ENCODE measurements at regions not wholly inside any gene's neighbourhood (a gene's known extent, or its start where the extent isn't known, plus 50 kb on each side); places are given as distances from the start of the nearest gene placed in this dataset.

DNA sequence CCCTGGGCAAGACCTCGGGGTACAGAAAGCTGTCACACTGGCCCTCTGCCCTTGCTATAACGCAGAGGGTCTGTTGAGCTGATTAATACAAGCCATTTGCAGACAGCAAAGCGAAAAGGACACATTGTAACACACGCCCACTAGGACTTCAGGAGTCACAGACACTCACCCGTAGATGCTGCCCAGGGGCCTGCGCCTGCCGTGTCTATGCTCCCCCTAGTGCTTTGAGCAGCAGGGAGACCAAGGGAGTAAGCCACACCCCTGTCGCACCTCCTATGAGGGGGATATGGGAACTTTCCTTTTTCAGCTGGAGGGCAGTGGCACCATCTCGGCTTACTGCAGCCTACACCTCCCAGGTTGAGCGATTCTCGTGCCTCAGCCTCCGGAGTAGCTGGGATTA is 1930.2 kb downstream of the OLFM4 start:
- Histone ChIP-seq H3K79me2 (ENCODE audit: control insufficient read depth in 1 of 2, insufficient read depth in 2 of 2, low read length in 2 of 2) (no peaks in the 10 kb centered on the region), H3K4me3 (ENCODE audit: extremely low read depth in 1 of 4, insufficient read depth in 2 of 4, low read depth in 3 of 4, low read length in 4 of 4) (no peak overlapping the region), H3K4ac (replicated peaks; ENCODE audit: insufficient read length, low read depth, low read length) (no peak overlapping the region), H2AFZ (ENCODE audit: low read length) (peak overlapping the region; percentile 26), H3K4me1 (replicated peaks in 1 of 4; ENCODE audit: control insufficient read depth in 3 of 4, insufficient read depth in 4 of 4, low read length in 3 of 4) (peaks cover 0 to 2% (median under 1%) of the 10 kb centered on the region in 4 experiments; a peak in 1 of 7 replicates), H3K4me2 (ENCODE audit: insufficient read depth in 1 of 2, low read depth in 2 of 2, low read length in 2 of 2) (no peak overlapping the region), H3K56ac (replicated peaks; ENCODE audit: insufficient read length, low read depth, low read length) (no peak overlapping the region), H3K79me1 (ENCODE audit: low read depth, low read length) (no peaks in the 10 kb centered on the region), H3K18ac (ENCODE audit: extremely low read depth, low read length) (no peak overlapping the region), H4K8ac (ENCODE audit: extremely low read depth, insufficient read depth, low read length) (no peak overlapping the region), H2BK12ac (ENCODE audit: low read depth, low read length) (no peak overlapping the region), H2BK5ac (ENCODE audit: low read depth, low read length) (no peak overlapping the region), H4K91ac (replicated peaks; ENCODE audit: insufficient read length, low read length) (no peak overlapping the region), H2BK20ac (ENCODE audit: low read length) (no peak overlapping the region), H3K23ac (ENCODE audit: insufficient read length) (no peak overlapping the region), H3K9me3 (ENCODE audit: insufficient read depth in 2 of 2, low read depth in 1 of 2, low read length in 1 of 2) (peaks cover 5 to 6% of the 10 kb centered on the region in 2 experiments; a peak in 2 of 4 replicates), H3K36me3 (ENCODE audit: control insufficient read depth in 2 of 4, insufficient read depth in 4 of 4, low read length in 3 of 4) (0 out of 8 replicates have a peak, but pooled peaks cover 0 to 2% (median 0%) of the 10 kb centered on the region in 4 experiments), H2BK15ac (ENCODE audit: low read length) (no peak overlapping the region), H3K9ac (replicated peaks in 1 of 4; ENCODE audit: extremely low read depth in 1 of 4, low read depth in 3 of 4, low read length in 3 of 4) (no peak overlapping the region), H3K27ac (ENCODE audit: low read depth, low read length) (no peak overlapping the region), H3K23me2 (ENCODE audit: low read depth, low read length) (no peaks in the 10 kb centered on the region), H3K27me3 (replicated peaks in 1 of 4; ENCODE audit: control insufficient read depth in 3 of 4, extremely low read depth in 1 of 4, insufficient read depth in 3 of 4, low read length in 3 of 4) (no peaks in the 10 kb centered on the region; a peak in 1 of 7 replicates), H2BK120ac (replicated peaks; ENCODE audit: low read depth, low read length) (no peak overlapping the region), H4K5ac (ENCODE audit: insufficient read length, low read depth, low read length) (peak overlapping the region; percentile 6), H4K20me1 (replicated peaks in 1 of 2; ENCODE audit: control insufficient read depth in 1 of 2, insufficient read depth in 2 of 2, low read length in 2 of 2) (no peaks in the 10 kb centered on the region), H3K14ac (ENCODE audit: insufficient read length) (no peak overlapping the region), H2AK5ac (ENCODE audit: low read depth, low read length) (no peak overlapping the region)
- POLR2A ChIA-PET (ENCODE audit: partially characterized antibody), result no interaction called here
- TF ChIP-seq TBP (IDR thresholded peaks at IDR 0.05; ENCODE audit: low read depth, low read length), result no peak
- no peak for TF ChIP-seq TAF7 (optimal IDR thresholded peaks at IDR 0.05; ENCODE audit: borderline replicate concordance, low read depth, low read length)
- no peak for TF ChIP-seq GTF2F1 (IDR thresholded peaks at IDR 0.05; ENCODE audit: borderline replicate concordance, low read depth, low read length)
- TF ChIP-seq ZNF274 (IDR thresholded peaks at IDR 0.05; ENCODE audit: borderline replicate concordance, extremely low read depth, low read length), result no peak
- no peak for TF ChIP-seq SIRT6 (IDR thresholded peaks at IDR 0.05; ENCODE audit: low read length)
- DNase-seq (ENCODE audit: low read depth in 1 of 2, low spot score in 2 of 2) (no peak), FAIRE-seq (no peak)
- CTCF ChIA-PET (ENCODE audit: partially characterized antibody), result interaction anchor here (1.6 kb wide), 1 partner anchor 9 kb away, joined by 3 read pairs; no protein-coding TSS in a partner anchor
- WGBS, 2 experiments (ENCODE audit: extremely low coverage in 1 of 2, insufficient coverage in 1 of 2, insufficient read length in 1 of 2, insufficient replicate concordance in 2 of 2, low coverage in 1 of 2, low lambda C conversion rate in 2 of 2, missing lambda C conversion rate in 1 of 2), result 93% methylated on average over 12 of the region's 12 CpGs; no CpG with 5 or more reads in 1 of the 2 experiments

Data from H1 (cell line).